GM12874 (cell line): ENCODE measurements at regions not wholly inside any gene's neighbourhood (a gene's known extent, or its start where the extent isn't known, plus 50 kb on each side); places are given as distances from the start of the nearest gene placed in this dataset.

Experiments used
- CTCF ChIP-seq: IDR thresholded peaks from 2 replicates; pipeline ENCODE4 v1.5.1; 2011; ENCODE audit warnings: low read depth, mild to moderate bottlenecking, control low read depth, low read length, moderate library complexity; ENCODE audit not compliant: insufficient read depth

DNA sequence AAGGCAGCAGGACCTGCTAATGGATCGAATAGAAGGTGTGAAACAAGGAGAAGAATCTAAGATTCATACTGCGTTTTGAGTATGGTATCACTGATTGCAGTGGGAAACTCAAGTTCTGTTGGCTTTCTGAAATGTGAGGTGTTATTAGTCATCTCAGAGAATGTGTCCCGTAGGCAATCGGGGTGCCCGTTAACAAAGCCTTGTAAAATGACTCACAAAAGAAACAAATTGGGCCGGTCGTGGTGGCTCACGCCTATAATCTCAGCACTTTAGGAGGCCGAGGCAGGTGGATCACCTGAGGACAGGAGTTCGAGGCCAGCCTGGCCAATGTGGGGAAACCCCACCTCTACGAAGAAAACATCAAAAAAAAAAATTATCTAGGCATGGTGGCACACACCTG, 118.2 kb upstream of the C7orf33 start:
- no peak for TF ChIP-seq CTCF

GRCh38 chr7:148473703-148474480, 116.7 kb upstream of the C7orf33 start:
- TF ChIP-seq CTCF = no peak

DNA sequence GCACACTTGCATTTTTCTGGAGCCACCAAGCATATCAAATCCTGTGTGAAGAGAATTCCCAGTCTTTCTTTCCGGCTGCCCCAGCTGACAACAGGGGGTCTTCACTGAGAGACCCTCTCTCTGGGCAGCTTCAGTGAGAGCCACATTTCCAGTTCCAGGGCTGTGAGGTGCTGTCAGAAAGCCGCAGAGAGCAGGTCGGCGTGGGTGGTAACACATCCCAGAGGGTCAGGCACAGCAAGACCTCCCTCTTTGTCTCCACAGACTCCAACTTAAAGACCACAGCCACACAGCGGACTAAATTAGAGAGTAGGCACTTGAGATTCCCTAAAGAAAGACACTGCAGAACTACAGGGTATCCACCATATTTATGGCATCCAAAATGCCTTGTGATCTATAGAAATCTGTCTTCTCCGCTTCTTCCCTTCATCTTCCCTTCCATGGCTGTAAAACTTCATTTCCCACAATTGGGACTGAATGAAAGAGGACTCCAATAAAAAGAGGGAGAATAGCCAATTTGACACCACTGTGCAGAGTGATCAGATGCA, 116.0 kb upstream of the C7orf33 start:
- no peak for TF ChIP-seq CTCF

GRCh38 chr7:148478551-148478950, 112.0 kb upstream of the C7orf33 start:
- TF ChIP-seq CTCF = no peak

DNA sequence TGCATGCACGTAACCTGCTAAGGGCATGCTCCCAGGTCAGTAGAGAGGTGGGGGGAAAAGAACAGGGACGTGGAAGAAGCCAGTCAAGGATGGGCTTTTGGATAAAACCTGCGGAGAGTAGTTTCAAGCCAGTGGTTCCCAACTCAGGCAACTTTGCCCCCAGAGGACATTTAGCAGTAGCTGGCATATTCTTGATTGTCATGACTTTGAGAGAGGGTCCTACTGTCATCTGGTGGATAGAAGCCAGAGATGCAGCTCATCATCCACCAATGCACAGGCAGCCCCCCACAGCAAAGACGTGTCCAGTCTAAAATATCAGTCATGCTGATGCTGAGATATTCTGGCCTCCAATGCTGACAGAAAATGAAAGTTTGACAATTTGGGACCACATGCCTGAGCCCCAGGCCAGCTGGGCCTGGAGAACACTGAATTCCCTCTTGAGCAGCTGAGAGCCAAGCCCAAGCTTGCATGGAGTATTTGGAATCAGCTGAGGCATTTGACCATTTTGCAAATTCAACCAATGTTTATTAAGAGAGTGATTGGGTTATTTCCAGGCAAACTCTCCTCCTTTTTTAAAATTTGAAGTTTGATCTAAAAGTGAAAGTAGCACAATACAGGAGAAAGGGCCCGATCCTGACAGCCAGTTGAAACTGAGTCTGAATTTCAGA, 110.0 kb upstream of the C7orf33 start:
- TF ChIP-seq CTCF = no peak

DNA sequence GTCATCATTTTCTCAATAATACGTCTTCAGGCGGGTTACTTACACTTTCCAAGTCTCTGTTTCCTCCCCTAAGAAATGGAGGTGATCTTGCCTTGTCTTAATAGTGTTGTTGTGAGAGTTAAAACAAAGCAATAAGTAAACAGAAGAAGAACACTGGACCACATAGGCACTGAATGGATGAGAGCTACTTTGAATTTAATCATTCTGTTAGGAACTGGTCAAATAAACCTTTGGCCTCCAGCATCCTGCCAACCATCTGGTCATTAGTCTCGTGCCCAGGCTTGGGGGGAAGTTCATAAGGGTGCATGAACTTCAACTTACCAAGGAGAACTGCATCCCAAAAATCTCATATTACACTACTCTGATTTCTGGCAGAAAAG, 109.4 kb upstream of the C7orf33 start:
- no peak for TF ChIP-seq CTCF

DNA sequence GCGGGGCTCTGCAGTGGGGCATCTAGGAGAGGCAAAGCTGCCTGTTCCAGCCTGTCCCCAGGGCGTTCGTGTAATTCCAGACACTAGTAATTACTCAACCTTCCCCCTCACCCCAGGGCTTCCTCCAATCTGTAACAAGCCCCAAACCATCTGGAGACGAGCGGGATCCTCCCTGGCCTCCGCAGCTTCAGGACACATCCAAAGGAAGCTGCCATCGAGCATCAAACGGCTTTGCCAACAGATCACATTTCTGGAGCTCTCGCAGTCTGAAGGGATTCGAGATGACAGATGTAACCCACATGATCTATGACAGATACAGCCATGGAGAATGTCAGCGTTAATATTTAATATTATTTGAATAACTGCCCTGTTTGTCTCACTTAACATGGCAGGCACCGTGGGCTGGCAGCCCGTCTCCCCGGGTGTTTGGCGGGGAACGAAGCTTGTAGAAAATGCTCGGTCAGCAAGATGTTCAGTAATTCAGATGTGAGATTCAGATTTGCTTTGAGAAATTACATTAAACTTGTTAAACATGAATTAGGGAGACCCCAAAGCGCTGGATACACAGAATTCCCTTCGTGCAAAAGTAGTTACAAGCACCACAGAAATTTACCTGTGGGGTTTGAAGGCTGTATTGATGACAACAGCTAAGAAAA, 108.5 kb upstream of the C7orf33 start:
- no peak for TF ChIP-seq CTCF
